ENCODE measurements at regions not wholly inside any gene's neighbourhood (a gene's known extent, or its start where the extent isn't known, plus 50 kb on each side); places are given as distances from the start of the nearest gene placed in this dataset.

DNA sequence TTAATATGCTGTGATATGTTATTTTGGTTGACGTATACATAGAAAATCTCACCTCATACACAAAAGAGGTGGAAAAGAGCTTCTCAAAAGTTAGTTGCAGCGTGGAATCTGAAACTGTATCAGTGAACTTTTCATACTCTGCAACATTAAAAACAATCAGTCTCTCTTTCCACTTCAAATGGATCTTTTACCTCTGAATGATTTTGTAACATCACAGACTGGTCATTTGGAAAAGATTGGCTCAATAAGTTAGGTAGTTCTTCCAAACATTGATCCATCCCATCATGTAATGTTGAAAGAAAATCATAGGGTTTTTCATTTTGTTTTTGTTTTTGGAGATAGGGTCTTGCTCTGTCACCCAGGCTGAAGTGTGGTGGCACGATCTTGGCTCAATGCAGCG, 131.1 kb downstream of the AHR start:
- intact Hi-C loops (cut with micrococcal nuclease; ENCODE audit: unreplicated experiment) = no loop called here
- Histone ChIP-seq H4K20me1 (ENCODE audit: insufficient read depth) (no peaks in the 10 kb centered on the region), H3K4me2 (no peak overlapping the region), H2AFZ (no peak overlapping the region), H3F3A (ENCODE audit: insufficient read depth, low read depth) (no peaks in the 10 kb centered on the region), H3K36me3 (ENCODE audit: low read depth) (no peaks in the 10 kb centered on the region), H3K4me3 (no peak overlapping the region), H3K27ac (no peak overlapping the region), H3K9me2 (ENCODE audit: insufficient read depth) (peaks cover 4% of the 10 kb centered on the region; the same call in 1 of the 2 replicates), H3K27me3 (ENCODE audit: insufficient read depth, low read depth) (no peaks in the 10 kb centered on the region), H3K9me3 (ENCODE audit: insufficient read depth, low read depth) (peaks cover 32% of the 10 kb centered on the region), H3K4me1 (replicated peaks; ENCODE audit: insufficient read depth) (no peaks in the 10 kb centered on the region), H3K79me2 (ENCODE audit: low read depth) (no peaks in the 10 kb centered on the region)
- CTCF ChIA-PET = no interaction called here
- no TSS peak for BruUV-seq (replicated peaks)
- TF ChIP-seq EZH2 (IDR thresholded peaks at IDR 0.05; ENCODE audit: low read depth) = no peak
- TF ChIP-seq, protein P1, sequence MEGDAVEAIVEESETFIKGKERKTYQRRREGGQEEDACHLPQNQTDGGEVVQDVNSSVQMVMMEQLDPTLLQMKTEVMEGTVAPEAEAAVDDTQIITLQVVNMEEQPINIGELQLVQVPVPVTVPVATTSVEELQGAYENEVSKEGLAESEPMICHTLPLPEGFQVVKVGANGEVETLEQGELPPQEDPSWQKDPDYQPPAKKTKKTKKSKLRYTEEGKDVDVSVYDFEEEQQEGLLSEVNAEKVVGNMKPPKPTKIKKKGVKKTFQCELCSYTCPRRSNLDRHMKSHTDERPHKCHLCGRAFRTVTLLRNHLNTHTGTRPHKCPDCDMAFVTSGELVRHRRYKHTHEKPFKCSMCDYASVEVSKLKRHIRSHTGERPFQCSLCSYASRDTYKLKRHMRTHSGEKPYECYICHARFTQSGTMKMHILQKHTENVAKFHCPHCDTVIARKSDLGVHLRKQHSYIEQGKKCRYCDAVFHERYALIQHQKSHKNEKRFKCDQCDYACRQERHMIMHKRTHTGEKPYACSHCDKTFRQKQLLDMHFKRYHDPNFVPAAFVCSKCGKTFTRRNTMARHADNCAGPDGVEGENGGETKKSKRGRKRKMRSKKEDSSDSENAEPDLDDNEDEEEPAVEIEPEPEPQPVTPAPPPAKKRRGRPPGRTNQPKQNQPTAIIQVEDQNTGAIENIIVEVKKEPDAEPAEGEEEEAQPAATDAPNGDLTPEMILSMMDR (conservative IDR thresholded peaks at IDR 0.05) = no peak
- POLR2A ChIA-PET (ENCODE audit: unreplicated experiment) = no interaction called here
- no peak for DNase-seq

DNA sequence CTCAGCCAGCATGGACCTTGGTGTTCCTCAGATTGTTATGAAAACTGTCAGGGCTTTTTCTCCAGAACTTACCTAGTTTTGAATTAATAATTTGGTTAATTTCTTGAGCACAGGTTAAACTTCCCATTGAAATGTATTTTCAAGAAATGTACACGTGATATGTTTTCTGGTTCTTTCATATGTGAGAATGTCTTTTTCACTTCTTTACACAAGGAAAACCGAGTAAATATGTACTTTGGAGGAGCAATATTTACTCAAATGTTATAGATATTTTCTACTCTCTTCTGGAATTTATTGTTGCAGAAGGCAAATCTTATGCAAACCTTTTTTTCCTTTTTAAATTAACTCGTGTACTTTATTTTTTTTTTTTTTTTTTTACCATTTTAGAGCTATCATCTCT, 134.3 kb downstream of the AHR start:
- Histone ChIP-seq H3K9me3 (ENCODE audit: insufficient read depth, low read depth) (peaks cover 29% of the 10 kb centered on the region; the same call in 1 of the 2 replicates), H3K36me3 (ENCODE audit: low read depth) (no peaks in the 10 kb centered on the region), H3K4me1 (replicated peaks; ENCODE audit: insufficient read depth) (no peaks in the 10 kb centered on the region), H3K27ac (no peak overlapping the region), H3K79me2 (ENCODE audit: low read depth) (no peaks in the 10 kb centered on the region), H3K27me3 (ENCODE audit: insufficient read depth, low read depth) (no peaks in the 10 kb centered on the region), H3K4me2 (no peak overlapping the region), H3F3A (ENCODE audit: insufficient read depth, low read depth) (no peaks in the 10 kb centered on the region), H3K4me3 (no peak overlapping the region), H4K20me1 (ENCODE audit: insufficient read depth) (no peaks in the 10 kb centered on the region), H2AFZ (no peak overlapping the region), H3K9me2 (ENCODE audit: insufficient read depth) (peaks cover 4% of the 10 kb centered on the region; the same call in 1 of the 2 replicates)
- TF ChIP-seq, protein P1 (conservative IDR thresholded peaks at IDR 0.05) = no peak
- no peak for TF ChIP-seq EZH2 (IDR thresholded peaks at IDR 0.05; ENCODE audit: low read depth)
- BruUV-seq (replicated peaks) = no TSS peak
- intact Hi-C loops (cut with micrococcal nuclease; ENCODE audit: unreplicated experiment) = no loop called here
- DNase-seq = no peak
- POLR2A ChIA-PET (ENCODE audit: unreplicated experiment) = no interaction called here
- CTCF ChIA-PET = no interaction called here

DNA sequence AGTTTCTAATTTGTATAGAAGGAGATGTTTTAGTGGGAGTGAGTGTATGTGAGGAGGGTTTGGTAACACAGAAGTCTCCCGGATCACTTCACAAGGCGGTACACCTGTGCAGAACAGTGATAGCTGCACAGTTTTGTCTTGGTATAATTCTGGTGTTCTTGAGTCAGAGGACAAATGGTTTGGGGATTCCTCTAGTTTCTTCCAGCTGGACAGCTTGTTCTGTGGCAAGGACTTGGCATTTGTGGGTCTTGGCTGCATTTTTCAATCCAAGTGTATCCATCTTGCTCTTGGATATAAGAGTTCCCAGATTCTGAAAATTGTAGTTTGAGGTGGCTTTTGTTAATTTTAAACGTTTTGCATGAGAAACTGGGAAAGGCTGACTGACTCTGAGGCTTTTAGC, 135.7 kb downstream of the AHR start:
- ChIA-PET CTCF (no interaction called here), POLR2A (ENCODE audit: unreplicated experiment) (no interaction called here)
- intact Hi-C loops (cut with micrococcal nuclease; ENCODE audit: unreplicated experiment) = no loop called here
- Histone ChIP-seq H3K4me2 (no peak overlapping the region), H3F3A (ENCODE audit: insufficient read depth, low read depth) (no peaks in the 10 kb centered on the region), H3K4me3 (no peak overlapping the region), H2AFZ (no peak overlapping the region), H3K27ac (no peak overlapping the region), H3K9me3 (ENCODE audit: insufficient read depth, low read depth) (peaks cover 19% of the 10 kb centered on the region), H3K79me2 (ENCODE audit: low read depth) (no peaks in the 10 kb centered on the region), H3K27me3 (ENCODE audit: insufficient read depth, low read depth) (no peaks in the 10 kb centered on the region), H3K9me2 (ENCODE audit: insufficient read depth) (peaks cover 4% of the 10 kb centered on the region; the same call in 1 of the 2 replicates), H3K4me1 (replicated peaks; ENCODE audit: insufficient read depth) (no peaks in the 10 kb centered on the region), H4K20me1 (ENCODE audit: insufficient read depth) (no peaks in the 10 kb centered on the region), H3K36me3 (ENCODE audit: low read depth) (no peaks in the 10 kb centered on the region)
- BruUV-seq (replicated peaks) = no TSS peak
- TF ChIP-seq, protein P1 (conservative IDR thresholded peaks at IDR 0.05) = no peak
- TF ChIP-seq EZH2 (IDR thresholded peaks at IDR 0.05; ENCODE audit: low read depth) = no peak
- no peak for DNase-seq

Data from PC-9 (cell line).